GM12892 (cell line): ENCODE measurements at regions not wholly inside any gene's neighbourhood (a gene's known extent, or its start where the extent isn't known, plus 50 kb on each side); places are given as distances from the start of the nearest gene placed in this dataset.

Source experiments
- POLR2A ChIP-seq: IDR thresholded peaks from 2 replicates; pipeline ENCODE4 v1.6.1; 2011; ENCODE audit warnings: low read depth, low read length, control low read depth
- POLR2AphosphoS5 ChIP-seq: IDR thresholded peaks from 2 replicates; pipeline ENCODE4 v1.6.1; 2011; ENCODE audit warnings: low read depth, low read length, control low read depth

DNA sequence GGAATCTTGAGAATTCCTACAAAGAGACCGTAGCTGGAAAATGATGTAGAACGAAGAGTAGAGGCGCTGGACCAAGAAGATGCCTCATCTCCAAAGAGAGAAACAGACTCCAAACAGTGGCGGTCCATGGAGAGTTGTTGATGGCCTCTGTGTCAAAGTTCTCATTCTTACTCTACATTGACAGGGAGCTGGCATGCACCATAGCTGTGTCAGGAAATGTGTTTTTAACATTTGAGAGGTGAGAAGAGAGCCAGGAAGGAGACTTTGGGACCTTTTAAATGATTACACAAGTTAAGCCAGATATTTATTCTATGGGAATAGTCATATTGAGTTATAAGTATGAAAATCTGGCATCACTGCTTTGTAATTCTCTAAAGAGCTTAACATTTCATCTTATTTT is 61.5 kb upstream of the FERD3L start:
- TF ChIP-seq POLR2A, result no peak
- TF ChIP-seq POLR2AphosphoS5, result no peak
